ENCODE measurements at regions not wholly inside any gene's neighbourhood (a gene's known extent, or its start where the extent isn't known, plus 50 kb on each side); places are given as distances from the start of the nearest gene placed in this dataset.

DNA sequence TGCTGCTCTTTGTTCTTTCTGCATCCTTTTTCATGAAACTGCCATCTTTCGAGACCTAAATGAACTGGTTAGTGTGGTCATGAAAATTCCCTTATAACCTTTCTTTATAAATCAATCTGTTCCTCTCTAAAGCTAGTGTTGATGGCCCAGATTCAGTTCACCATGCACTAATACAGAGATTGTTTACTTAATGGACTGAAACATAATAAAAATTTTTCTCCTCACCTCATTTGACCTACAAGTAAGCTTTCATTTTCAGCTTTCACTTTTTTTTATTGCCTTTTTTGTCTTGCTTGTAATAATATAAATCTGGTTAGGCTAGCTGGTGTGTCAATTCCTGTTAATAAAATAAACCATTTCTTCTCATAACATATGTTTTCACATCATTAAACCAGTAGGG is 183.8 kb downstream of the CCDC59 start:
- TF ChIP-seq POLR2A (IDR thresholded peaks at IDR 0.05; ENCODE audit: low read depth, low read length) (no peak), POLR2AphosphoS5 (IDR thresholded peaks at IDR 0.05; ENCODE audit: low read depth, low read length) (no peak), PAX5 (IDR thresholded peaks at IDR 0.05; ENCODE audit: insufficient read depth, low read length, severe bottlenecking) (no peak), TAF1 (IDR thresholded peaks at IDR 0.05; ENCODE audit: low read depth, low read length) (no peak)

All from GM12891 (cell line).